Prostate gland (tissue), 2 donors: ENCODE measurements at regions not wholly inside any gene's neighbourhood (a gene's known extent, or its start where the extent isn't known, plus 50 kb on each side); places are given as distances from the start of the nearest gene placed in this dataset.

Source experiments
- DNase-seq: peaks from one replicate; pipeline ENCODE4 v3.0.0-alpha.2; 2019; ENCODE audit warnings: low spot score
- H3K27ac ChIP-seq, 2 donors: fragments of 200-600 bp; sonication (generic); 2 replicates each; pipeline ENCODE4 v1.5.1; 2017 to 2019
- H3K27me3 ChIP-seq: fragments of 200-600 bp; sonication (generic); replicated peaks from 2 replicates; pipeline ENCODE4 v1.5.1; 2019; ENCODE audit not compliant: insufficient read depth
- H3K36me3 ChIP-seq, 2 donors: fragments of 200-600 bp; sonication (generic); 1 replicate in 1 of 2; 2 replicates in 1 of 2; pipeline versions ENCODE4 v1.5.1 to v1.8.1; 2017 to 2019
- H3K4me1 ChIP-seq: fragments of 200-600 bp; sonication (generic); replicated peaks from 2 replicates; pipeline ENCODE4 v1.5.1; 2019
- H3K4me3 ChIP-seq, 2 donors: fragments of 200-600 bp; sonication (generic); 2 replicates each; pipeline ENCODE4 v1.5.1; 2017 to 2019
- H3K9me3 ChIP-seq: fragments of 200-600 bp; sonication (generic); 2 replicates; pipeline ENCODE4 v1.5.1; 2017
- POLR2A ChIP-seq: fragments of 450-650 bp; IDR thresholded peaks from one replicate; pipeline ENCODE4 v1.6.1; 2016; ENCODE audit warnings: antibody characterized with exemption, mild to moderate bottlenecking
- POLR2AphosphoS5 ChIP-seq: sonication (generic); formaldehyde crosslinking; IDR thresholded peaks from one replicate; pipeline ENCODE4 v1.6.1; 2017; ENCODE audit warnings: antibody characterized with exemption
- WGBS: methylation state at CpG from one replicate; pipeline ENCODE4 v1.1.5; 2018; 5-methylcytosine and 5-hydroxymethylcytosine counted together
- intact Hi-C: fragments of 100-400 bp; cut with DNase I; formaldehyde crosslinking; loops from one replicate; pipeline ENCODE4 v1.14.2; 2022
- TF ChIP-seq, protein P1 (sequence below), 4 experiments: fragments of 200-600 bp in 2 of 4; fragments of 450-650 bp in 2 of 4; sonication (generic) in 2 of 4; IDR thresholded peaks; 1 replicate in 3 of 4; 2 replicates in 1 of 4; pipeline ENCODE4 v1.5.1; 2016 to 2019; ENCODE audit warnings: antibody characterized with exemption in 4 of 4, mild to moderate bottlenecking in 2 of 4, moderate library complexity in 2 of 4

DNA sequence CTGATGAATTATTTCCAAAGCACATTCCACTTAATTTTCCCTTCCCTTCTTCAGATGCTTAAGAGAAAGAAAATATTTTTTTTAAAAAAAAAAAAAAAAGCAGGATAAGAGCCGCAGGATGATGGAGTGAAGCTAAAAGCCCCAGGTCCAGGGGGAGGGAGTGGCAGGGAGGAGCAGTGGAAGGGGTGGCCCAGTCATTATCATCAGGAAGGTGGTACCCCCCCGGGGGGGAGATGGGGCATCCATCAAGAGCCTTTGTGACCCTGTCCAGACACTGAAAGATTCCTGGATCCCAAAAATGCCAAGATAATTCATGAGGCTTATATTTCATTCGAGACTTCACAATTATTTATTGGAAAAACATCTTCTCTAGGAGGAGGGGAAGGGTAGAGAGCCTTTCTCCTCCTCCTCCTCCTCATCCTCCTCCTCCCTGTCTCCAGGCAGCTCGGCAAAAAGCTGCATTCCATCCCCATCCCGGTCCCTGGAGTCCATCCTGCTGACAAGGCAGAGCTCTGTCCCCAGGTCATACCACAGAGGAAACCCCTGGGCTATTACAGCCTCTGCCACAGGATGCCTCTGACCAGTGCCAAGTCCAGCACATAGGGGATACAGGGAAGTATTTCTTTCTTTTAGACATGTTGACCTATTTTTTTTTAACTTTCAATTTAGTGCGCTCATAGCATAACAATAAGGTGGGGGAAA, 125.3 kb downstream of the TWIST2 start:
- DNase-seq, result no peak
- Histone ChIP-seq H3K4me3 (no peak overlapping the region), H3K4me1 (no peaks in the 10 kb centered on the region), H3K27me3 (no peaks in the 10 kb centered on the region), H3K27ac (no peak overlapping the region), H3K9me3 (no peaks in the 10 kb centered on the region), H3K36me3 (no peaks in the 10 kb centered on the region)
- WGBS, result 44% methylated on average over 6 of the region's 6 CpGs
- TF ChIP-seq, protein P1, sequence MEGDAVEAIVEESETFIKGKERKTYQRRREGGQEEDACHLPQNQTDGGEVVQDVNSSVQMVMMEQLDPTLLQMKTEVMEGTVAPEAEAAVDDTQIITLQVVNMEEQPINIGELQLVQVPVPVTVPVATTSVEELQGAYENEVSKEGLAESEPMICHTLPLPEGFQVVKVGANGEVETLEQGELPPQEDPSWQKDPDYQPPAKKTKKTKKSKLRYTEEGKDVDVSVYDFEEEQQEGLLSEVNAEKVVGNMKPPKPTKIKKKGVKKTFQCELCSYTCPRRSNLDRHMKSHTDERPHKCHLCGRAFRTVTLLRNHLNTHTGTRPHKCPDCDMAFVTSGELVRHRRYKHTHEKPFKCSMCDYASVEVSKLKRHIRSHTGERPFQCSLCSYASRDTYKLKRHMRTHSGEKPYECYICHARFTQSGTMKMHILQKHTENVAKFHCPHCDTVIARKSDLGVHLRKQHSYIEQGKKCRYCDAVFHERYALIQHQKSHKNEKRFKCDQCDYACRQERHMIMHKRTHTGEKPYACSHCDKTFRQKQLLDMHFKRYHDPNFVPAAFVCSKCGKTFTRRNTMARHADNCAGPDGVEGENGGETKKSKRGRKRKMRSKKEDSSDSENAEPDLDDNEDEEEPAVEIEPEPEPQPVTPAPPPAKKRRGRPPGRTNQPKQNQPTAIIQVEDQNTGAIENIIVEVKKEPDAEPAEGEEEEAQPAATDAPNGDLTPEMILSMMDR (IDR thresholded peaks at IDR 0.05), result no peak
- TF ChIP-seq POLR2A (no peak), POLR2AphosphoS5 (no peak)
- intact Hi-C loops, result loop anchor here (10.0 kb wide), 1 partner anchor 618 kb away; no protein-coding TSS in a partner anchor

DNA sequence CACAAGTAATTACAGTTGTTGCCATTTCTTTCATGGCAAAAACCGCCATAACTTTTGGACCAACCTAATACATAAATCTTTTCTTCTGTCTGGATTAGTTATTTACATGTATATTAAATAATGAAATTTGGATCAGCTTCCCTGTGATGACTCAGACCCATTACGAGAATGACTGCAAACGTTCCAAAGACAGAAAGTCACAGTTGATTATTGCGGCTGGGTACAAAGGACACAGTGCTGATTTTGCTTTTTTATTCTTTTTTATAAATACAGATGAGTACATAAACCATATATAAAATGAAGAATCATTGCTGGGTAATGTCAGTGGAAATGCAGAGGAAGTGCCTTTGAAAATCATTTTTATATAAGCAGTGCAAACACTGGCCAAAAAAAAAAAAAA, 126.2 kb downstream of the TWIST2 start:
- 33% methylated on average over 4 of the region's 4 CpGs for WGBS
- Histone ChIP-seq H3K36me3 (no peaks in the 10 kb centered on the region), H3K9me3 (no peaks in the 10 kb centered on the region), H3K27ac (no peak overlapping the region), H3K27me3 (no peaks in the 10 kb centered on the region), H3K4me1 (no peaks in the 10 kb centered on the region), H3K4me3 (no peak overlapping the region)
- TF ChIP-seq, protein P1 (IDR thresholded peaks at IDR 0.05), result no peak
- DNase-seq, result no peak
- intact Hi-C loops, result loop anchor here (10.0 kb wide), 1 partner anchor 619 kb away; no protein-coding TSS in a partner anchor

DNA sequence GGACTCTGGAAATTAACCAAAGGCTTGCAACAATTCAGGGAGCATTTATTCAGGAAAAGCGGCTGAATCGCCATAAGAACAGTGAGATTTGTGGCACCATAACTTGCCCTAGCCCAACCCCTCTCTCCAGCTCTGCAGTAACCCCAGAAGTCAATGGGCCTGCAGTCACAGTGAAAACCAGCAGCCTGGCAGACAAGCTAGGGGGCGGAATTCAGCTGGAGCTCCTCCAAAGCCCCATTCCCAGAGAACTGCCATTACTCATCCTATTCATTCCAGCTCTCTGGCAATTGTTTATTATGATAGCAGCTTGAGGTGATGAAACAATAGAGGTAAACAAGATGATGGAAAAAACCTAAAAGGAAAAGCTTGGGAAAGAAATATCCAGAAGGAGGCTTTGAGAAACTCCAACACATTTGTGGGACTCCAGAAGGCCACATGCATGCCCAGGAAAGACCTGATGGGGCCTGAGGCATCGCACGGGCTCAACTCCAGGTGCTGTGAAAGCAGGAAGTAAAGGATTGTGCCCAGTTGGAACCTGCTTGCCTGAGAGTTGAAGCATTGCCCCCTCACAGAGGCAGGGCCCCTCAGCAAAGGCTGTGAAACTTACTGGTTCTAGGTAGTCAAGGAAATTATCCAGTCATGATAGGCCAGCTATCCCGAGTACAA, 126.7 kb downstream of the TWIST2 start:
- H3K36me3 ChIP-seq, result no peaks in the 10 kb centered on the region
- intact Hi-C loops, result loop anchor here (10.0 kb wide), 1 partner anchor 620 kb away; no protein-coding TSS in a partner anchor
- WGBS, result 65% methylated on average over 6 of the region's 6 CpGs

DNA sequence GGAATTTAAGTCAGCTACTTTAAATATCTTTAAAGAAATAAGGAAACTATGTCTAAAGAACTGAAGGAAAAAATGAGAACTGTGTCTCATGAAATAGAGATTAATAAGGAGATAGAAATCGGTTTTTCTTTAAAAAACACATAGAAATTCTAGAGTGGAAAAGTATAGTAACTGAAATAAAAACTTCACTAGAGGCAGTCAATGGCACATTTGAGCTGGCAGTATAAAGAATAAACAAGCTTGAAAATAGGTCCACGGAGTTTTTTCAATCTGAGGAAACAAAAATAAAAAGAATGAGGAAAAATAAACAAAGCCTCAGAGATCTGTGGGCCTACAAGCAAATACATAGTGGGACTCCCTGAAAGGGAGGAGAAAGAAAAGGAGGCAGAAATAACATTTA, 127.5 kb downstream of the TWIST2 start:
- no peak for DNase-seq
- Histone ChIP-seq H3K27ac (no peak overlapping the region), H3K27me3 (no peaks in the 10 kb centered on the region), H3K9me3 (no peaks in the 10 kb centered on the region), H3K4me1 (no peaks in the 10 kb centered on the region), H3K36me3 (no peaks in the 10 kb centered on the region), H3K4me3 (no peak overlapping the region)
- intact Hi-C loops, result loop anchor here (10.0 kb wide), 1 partner anchor 621 kb away; no protein-coding TSS in a partner anchor
- 64% methylated on average over 2 of the region's 2 CpGs for WGBS
- no peak for TF ChIP-seq POLR2A
- TF ChIP-seq, protein P1 (IDR thresholded peaks at IDR 0.05), result no peak
- TF ChIP-seq POLR2AphosphoS5, result no peak

More for the DNA sequence above, 126.7 kb downstream of the TWIST2 start:
- H3K4me1 ChIP-seq, result no peaks in the 10 kb centered on the region
- H3K27me3 ChIP-seq, result no peaks in the 10 kb centered on the region
- H3K9me3 ChIP-seq, result no peaks in the 10 kb centered on the region
- no peak overlapping the region for H3K4me3 ChIP-seq
- H3K27ac ChIP-seq, result peak overlapping the region in 1 of 2 donors; percentile 15
- TF ChIP-seq POLR2AphosphoS5, result no peak
- TF ChIP-seq, protein P1 (IDR thresholded peaks at IDR 0.05), result no peak
- TF ChIP-seq POLR2A, result no peak
- no peak for DNase-seq
